Caco-2 (cell line): ENCODE measurements at regions not wholly inside any gene's neighbourhood (a gene's known extent, or its start where the extent isn't known, plus 50 kb on each side); places are given as distances from the start of the nearest gene placed in this dataset.

Experiments
- BruUV-seq: library from RNA; stranded (reverse); fragments of 400-500 nt; replicated peaks from 2 replicates; lab custom pipeline; 2021; lab: Mats Ljungman, UMichigan
- CTCF ChIA-PET: fragments of 300-600 bp; sonication (Branson Sonifier 250); formaldehyde crosslinking; loops from one replicate; lab custom pipeline; 2022; ENCODE audit warnings: antibody characterized with exemption; lab: Charles Lee
- POLR2A ChIA-PET: fragments of 300-600 bp; sonication (Branson Sonifier 250); formaldehyde crosslinking; loops from one replicate; lab custom pipeline; 2022; ENCODE audit warnings: antibody characterized with exemption; lab: Charles Lee
- DNase-seq, 2 experiments: peaks; one replicate each; pipeline versions ENCODE4 v3.0.0 to v3.0.0-alpha.2; 2020 to 2022
- H3K27me3 ChIP-seq: replicated peaks from 2 replicates; pipeline ENCODE4 v1.6.0; 2011; ENCODE audit warnings: low read length; ENCODE audit not compliant: control insufficient read depth, insufficient read depth
- H3K36me3 ChIP-seq: 2 replicates; pipeline ENCODE4 v1.5.1; 2011; ENCODE audit warnings: low read length; ENCODE audit not compliant: control insufficient read depth, insufficient read depth
- H3K4me1 ChIP-seq: fragments of 250-450 bp; sonication (Bioruptor Pico); 2 replicates; pipeline ENCODE4 v1.5.1; 2020; ENCODE audit warnings: mild to moderate bottlenecking
- H3K4me3 ChIP-seq: 2 replicates; pipeline ENCODE4 v1.5.1; 2011; ENCODE audit warnings: low read depth, mild to moderate bottlenecking, control low read depth, low read length
- H3K9me3 ChIP-seq: fragments of 250-450 bp; sonication (Bioruptor Pico); 2 replicates; pipeline ENCODE4 v1.5.1; 2020; ENCODE audit warnings: mild to moderate bottlenecking, moderate library complexity
- H3K27ac Mint-ChIP-seq: one replicate; pipeline ENCODE4 v1.8.0; 2022; ENCODE audit warnings: mixed read lengths; ENCODE audit not compliant: unreplicated experiment
- H3K27me3 Mint-ChIP-seq: one replicate; pipeline ENCODE4 v1.8.0; 2022; ENCODE audit warnings: mixed read lengths; ENCODE audit not compliant: insufficient read depth, unreplicated experiment
- H3K36me3 Mint-ChIP-seq: one replicate; pipeline ENCODE4 v1.8.0; 2022; ENCODE audit warnings: mild to moderate bottlenecking, mixed read lengths; ENCODE audit not compliant: insufficient read depth, unreplicated experiment
- H3K4me1 Mint-ChIP-seq: one replicate; pipeline ENCODE4 v1.8.0; 2022; ENCODE audit warnings: low read depth, mixed read lengths; ENCODE audit not compliant: unreplicated experiment
- H3K4me3 Mint-ChIP-seq: one replicate; pipeline ENCODE4 v1.8.0; 2022; ENCODE audit warnings: mild to moderate bottlenecking, moderate library complexity, mixed read lengths; ENCODE audit not compliant: unreplicated experiment
- H3K9me3 Mint-ChIP-seq: one replicate; pipeline ENCODE4 v1.8.0; 2022; ENCODE audit warnings: mixed read lengths; ENCODE audit not compliant: unreplicated experiment
- intact Hi-C: fragments of 100-400 bp; cut with micrococcal nuclease; formaldehyde crosslinking; loops from one replicate; pipeline ENCODE4 v1.10.0; 2022; ENCODE audit not compliant: unreplicated experiment
- TF ChIP-seq, protein P1 (sequence below), 2 experiments: fragments of 200-600 bp in 1 of 2; IDR thresholded peaks; 1 replicate in 1 of 2; 2 replicates in 1 of 2; pipeline versions ENCODE4 v1.5.1 to v1.8.0; 2011 to 2022; ENCODE audit warnings: antibody characterized with exemption in 1 of 2, control low read depth in 1 of 2, inconsistent platforms in 1 of 2, low read depth in 1 of 2, low read length in 1 of 2, mild to moderate bottlenecking in 1 of 2, moderate library complexity in 1 of 2; ENCODE audit not compliant: insufficient read depth in 1 of 2, severe bottlenecking in 1 of 2, unreplicated experiment in 1 of 2

DNA sequence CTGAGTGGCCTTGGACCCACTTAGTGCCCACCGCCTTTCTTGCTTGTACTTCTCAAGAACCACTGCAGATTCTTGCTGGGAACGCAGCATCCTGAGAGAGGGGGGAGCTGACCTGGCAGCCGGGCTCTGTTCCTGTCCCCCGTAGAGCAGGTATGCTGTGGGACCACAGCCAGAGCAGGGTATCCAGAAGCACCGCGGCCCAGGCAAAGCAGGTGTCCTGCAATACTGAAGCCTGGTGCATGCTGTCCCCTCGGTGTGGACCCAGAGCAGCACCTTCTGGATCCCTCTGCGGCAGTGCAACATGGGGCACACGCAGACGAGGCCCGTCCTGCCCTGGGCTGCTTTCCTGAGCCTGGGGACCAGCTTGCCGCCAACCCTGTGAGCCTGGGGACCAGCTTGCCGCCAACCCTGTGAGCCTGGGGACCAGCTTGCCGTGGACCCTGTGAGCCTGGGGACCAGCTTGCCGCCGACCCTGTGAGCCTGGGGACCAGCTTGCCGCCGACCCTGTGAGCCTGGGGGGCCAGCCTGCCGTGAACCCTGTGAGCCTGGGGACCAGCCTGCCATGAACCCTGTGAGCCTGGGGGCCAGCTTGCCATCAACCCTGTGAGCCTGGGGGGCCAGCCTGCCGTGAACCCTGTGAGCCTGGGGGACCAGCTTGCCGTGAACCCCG is 60.9 kb upstream of the ADGRA1 start:
- intact Hi-C loops = no loop called here
- no peak for DNase-seq
- ChIA-PET CTCF (no interaction called here), POLR2A (interaction anchor here (0.8 kb wide), 1 partner anchor 19 kb away, joined by 4 read pairs; no protein-coding TSS in a partner anchor)
- no peaks in the 10 kb centered on the region for H3K9me3 ChIP-seq
- Mint-ChIP-seq H3K27ac (no peak overlapping the region), H3K9me3 (no peaks in the 10 kb centered on the region), H3K4me3 (no peak overlapping the region), H3K27me3 (no peaks in the 10 kb centered on the region), H3K36me3 (peaks cover 16% of the 10 kb centered on the region), H3K4me1 (peaks cover 15% of the 10 kb centered on the region)
- TF ChIP-seq, protein P1, sequence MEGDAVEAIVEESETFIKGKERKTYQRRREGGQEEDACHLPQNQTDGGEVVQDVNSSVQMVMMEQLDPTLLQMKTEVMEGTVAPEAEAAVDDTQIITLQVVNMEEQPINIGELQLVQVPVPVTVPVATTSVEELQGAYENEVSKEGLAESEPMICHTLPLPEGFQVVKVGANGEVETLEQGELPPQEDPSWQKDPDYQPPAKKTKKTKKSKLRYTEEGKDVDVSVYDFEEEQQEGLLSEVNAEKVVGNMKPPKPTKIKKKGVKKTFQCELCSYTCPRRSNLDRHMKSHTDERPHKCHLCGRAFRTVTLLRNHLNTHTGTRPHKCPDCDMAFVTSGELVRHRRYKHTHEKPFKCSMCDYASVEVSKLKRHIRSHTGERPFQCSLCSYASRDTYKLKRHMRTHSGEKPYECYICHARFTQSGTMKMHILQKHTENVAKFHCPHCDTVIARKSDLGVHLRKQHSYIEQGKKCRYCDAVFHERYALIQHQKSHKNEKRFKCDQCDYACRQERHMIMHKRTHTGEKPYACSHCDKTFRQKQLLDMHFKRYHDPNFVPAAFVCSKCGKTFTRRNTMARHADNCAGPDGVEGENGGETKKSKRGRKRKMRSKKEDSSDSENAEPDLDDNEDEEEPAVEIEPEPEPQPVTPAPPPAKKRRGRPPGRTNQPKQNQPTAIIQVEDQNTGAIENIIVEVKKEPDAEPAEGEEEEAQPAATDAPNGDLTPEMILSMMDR (IDR thresholded peaks at IDR 0.05; ENCODE audit: insufficient read depth in 1 of 2, low read depth in 1 of 2, low read length in 1 of 2, severe bottlenecking in 1 of 2, unreplicated experiment in 1 of 2) = no peak
- no peaks in the 10 kb centered on the region; the same call in 1 of the 2 replicates for H3K27me3 ChIP-seq
- no peaks in the 10 kb centered on the region for H3K36me3 ChIP-seq
- peaks cover 11% of the 10 kb centered on the region for H3K4me1 ChIP-seq
- H3K4me3 ChIP-seq = no peak overlapping the region
- BruUV-seq = no TSS peak

- no peak overlapping the region for H3K4me3 Mint-ChIP-seq
- BruUV-seq = no TSS peak
- Histone ChIP-seq H3K36me3 (no peaks in the 10 kb centered on the region), H3K9me3 (no peaks in the 10 kb centered on the region), H3K27me3 (no peaks in the 10 kb centered on the region; the same call in 1 of the 2 replicates), H3K4me3 (no peak overlapping the region), H3K4me1 (peaks cover 8% of the 10 kb centered on the region)
- ChIA-PET POLR2A (no interaction called here), CTCF (no interaction called here)
- H3K9me3 Mint-ChIP-seq = no peaks in the 10 kb centered on the region
- H3K36me3 Mint-ChIP-seq = peaks cover 12% of the 10 kb centered on the region
- DNase-seq = no peak
- H3K27me3 Mint-ChIP-seq = no peaks in the 10 kb centered on the region
- peaks cover 12% of the 10 kb centered on the region for H3K4me1 Mint-ChIP-seq
- no peak overlapping the region for H3K27ac Mint-ChIP-seq
- TF ChIP-seq, protein P1 (IDR thresholded peaks at IDR 0.05; ENCODE audit: insufficient read depth in 1 of 2, low read depth in 1 of 2, low read length in 1 of 2, severe bottlenecking in 1 of 2, unreplicated experiment in 1 of 2) = no peak
- intact Hi-C loops = no loop called here
These were observed 61.6 kb upstream of the ADGRA1 start for GRCh38 chr10:133026171-133026570.

- H3K36me3 ChIP-seq = no peaks in the 10 kb centered on the region
- no peak for DNase-seq
- POLR2A ChIA-PET = no interaction called here
- intact Hi-C loops = no loop called here
- peaks cover 7% of the 10 kb centered on the region for H3K4me1 Mint-ChIP-seq
- no peak overlapping the region for H3K4me3 ChIP-seq
- TF ChIP-seq, protein P1 (IDR thresholded peaks at IDR 0.05; ENCODE audit: insufficient read depth in 1 of 2, low read depth in 1 of 2, low read length in 1 of 2, severe bottlenecking in 1 of 2, unreplicated experiment in 1 of 2) = no peak
- CTCF ChIA-PET = no interaction called here
- H3K9me3 ChIP-seq = no peaks in the 10 kb centered on the region
- no peak overlapping the region for H3K4me3 Mint-ChIP-seq
- H3K4me1 ChIP-seq = peaks cover 5% of the 10 kb centered on the region; the same call in 1 of the 2 replicates
- no peaks in the 10 kb centered on the region; the same call in 1 of the 2 replicates for H3K27me3 ChIP-seq
- H3K36me3 Mint-ChIP-seq = peaks cover 7% of the 10 kb centered on the region
- BruUV-seq = no TSS peak
- H3K27ac Mint-ChIP-seq = no peak overlapping the region
- H3K9me3 Mint-ChIP-seq = no peaks in the 10 kb centered on the region
- no peaks in the 10 kb centered on the region for H3K27me3 Mint-ChIP-seq
These were observed 62.1 kb upstream of the ADGRA1 start for GRCh38 chr10:133025558-133026090.
